GM20000 (cell line): ENCODE measurements at regions not wholly inside any gene's neighbourhood (a gene's known extent, or its start where the extent isn't known, plus 50 kb on each side); places are given as distances from the start of the nearest gene placed in this dataset.

Experiments used
- DNase-seq: peaks from one replicate; pipeline ENCODE4 v3.0.0; 2012; ENCODE audit warnings: low spot score
- TF ChIP-seq, protein P1 (sequence below): IDR thresholded peaks from 2 replicates; pipeline ENCODE4 v1.5.1; 2012; ENCODE audit warnings: mild to moderate bottlenecking, control low read depth; ENCODE audit errors: extremely low read depth, missing control alignments

DNA sequence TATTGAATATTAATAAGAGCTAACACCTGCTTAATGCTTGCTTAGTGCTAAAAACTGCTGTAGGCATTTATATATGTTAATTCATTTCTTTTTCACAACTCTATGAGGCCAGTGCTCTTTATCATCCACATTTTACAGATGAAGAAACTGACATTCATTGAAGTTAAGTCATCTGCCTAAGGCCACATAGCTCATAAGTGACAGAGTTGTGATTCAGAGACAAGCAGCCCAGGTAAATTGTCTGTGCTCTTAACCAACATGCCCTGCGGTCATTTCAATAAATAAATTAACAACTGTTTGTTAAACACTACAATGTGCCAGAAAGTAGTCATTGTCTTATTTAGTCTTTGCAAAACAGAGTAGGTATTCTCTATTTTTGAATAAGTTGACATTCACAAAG, 1354.4 kb upstream of the C9orf72 start:
- no peak for DNase-seq
- TF ChIP-seq, protein P1, sequence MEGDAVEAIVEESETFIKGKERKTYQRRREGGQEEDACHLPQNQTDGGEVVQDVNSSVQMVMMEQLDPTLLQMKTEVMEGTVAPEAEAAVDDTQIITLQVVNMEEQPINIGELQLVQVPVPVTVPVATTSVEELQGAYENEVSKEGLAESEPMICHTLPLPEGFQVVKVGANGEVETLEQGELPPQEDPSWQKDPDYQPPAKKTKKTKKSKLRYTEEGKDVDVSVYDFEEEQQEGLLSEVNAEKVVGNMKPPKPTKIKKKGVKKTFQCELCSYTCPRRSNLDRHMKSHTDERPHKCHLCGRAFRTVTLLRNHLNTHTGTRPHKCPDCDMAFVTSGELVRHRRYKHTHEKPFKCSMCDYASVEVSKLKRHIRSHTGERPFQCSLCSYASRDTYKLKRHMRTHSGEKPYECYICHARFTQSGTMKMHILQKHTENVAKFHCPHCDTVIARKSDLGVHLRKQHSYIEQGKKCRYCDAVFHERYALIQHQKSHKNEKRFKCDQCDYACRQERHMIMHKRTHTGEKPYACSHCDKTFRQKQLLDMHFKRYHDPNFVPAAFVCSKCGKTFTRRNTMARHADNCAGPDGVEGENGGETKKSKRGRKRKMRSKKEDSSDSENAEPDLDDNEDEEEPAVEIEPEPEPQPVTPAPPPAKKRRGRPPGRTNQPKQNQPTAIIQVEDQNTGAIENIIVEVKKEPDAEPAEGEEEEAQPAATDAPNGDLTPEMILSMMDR, result no peak

DNA sequence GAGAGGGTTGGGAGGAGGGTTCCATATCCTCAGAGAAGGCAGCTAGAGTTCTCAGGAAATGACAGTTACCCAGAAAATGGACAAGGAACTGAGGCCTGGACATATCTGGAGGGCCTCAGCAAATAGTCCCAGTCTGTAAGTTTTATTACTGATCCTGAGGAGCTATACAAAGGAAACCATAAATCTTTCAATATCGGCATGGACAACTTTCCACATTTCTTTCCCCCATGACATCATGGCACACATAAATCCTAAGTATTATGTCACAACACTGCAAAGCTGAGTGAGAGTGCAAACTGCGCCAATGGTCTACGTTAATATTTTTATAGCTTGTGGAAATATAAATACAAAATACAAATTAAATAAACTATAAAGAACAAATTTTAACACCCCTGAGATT, 1356.2 kb upstream of the C9orf72 start:
- no peak for DNase-seq
- TF ChIP-seq, protein P1, result no peak

DNA sequence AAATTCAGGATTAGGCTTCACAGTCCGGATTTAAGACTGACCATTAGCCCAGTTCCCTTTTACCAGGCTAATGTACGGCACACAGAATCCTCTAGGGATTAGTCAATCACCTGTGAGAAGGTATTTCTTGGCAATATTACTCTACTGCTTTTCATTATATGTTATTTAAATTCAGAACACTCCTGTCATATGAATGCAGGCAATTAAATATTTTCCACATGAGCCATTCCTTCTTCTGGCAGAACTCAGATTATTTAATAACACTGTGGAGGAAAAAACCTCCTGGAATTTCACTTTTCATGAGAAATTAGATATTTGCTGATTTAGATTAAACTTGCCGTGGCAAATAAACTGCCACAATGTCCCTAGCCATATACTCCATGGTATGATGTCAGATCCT, 1357.5 kb upstream of the C9orf72 start:
- DNase-seq, result no peak
- TF ChIP-seq, protein P1, result no peak

GRCh38 chr9:28934111-28934510, 1360.8 kb upstream of the C9orf72 start:
- TF ChIP-seq, protein P1, result no peak
- DNase-seq, result no peak

GRCh38 chr9:28938981-28939380, 1365.7 kb upstream of the C9orf72 start:
- TF ChIP-seq, protein P1, result no peak
- DNase-seq, result no peak

DNA sequence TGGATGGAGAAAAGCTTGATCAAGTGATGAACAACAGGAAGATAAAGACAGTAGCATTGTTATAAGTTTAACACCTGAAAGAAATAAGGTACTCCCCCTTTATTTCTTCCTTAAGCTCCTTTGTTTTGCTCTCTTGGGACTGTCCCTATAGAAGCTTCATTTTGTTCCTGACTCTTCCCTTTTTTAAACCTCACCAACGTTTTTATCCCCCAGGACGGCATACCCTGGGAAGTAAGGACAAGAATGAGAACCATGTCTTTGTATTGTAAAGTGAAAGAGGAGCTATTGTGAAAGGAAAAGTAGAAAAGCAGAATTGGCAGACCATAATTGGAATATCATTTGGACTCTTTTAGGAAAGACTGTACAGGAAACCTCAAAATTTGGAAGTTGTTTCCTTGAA, 1368.6 kb upstream of the C9orf72 start:
- no peak for DNase-seq
- TF ChIP-seq, protein P1, result no peak

- TF ChIP-seq, protein P1, result no peak
Observed at GRCh38 chr9:28942941-28943340, 1369.7 kb upstream of the C9orf72 start.

More at GRCh38 chr9:28942941-28943340, 1369.7 kb upstream of the C9orf72 start:
- no peak for DNase-seq
